Fibroblast of lung (primary cell): ENCODE measurements at regions not wholly inside any gene's neighbourhood (a gene's known extent, or its start where the extent isn't known, plus 50 kb on each side); places are given as distances from the start of the nearest gene placed in this dataset.

ENCODE experiments used
- DNase-seq, 2 donors: peaks; one replicate each; pipeline versions ENCODE4 v3.0.0 to v3.0.0-alpha.2; 2010; ENCODE audit warnings: low read depth in 2 of 2
- H2AFZ ChIP-seq: 2 replicates; pipeline ENCODE4 v1.5.1; 2012; ENCODE audit warnings: low read length, control low read depth, inconsistent platforms
- H3K27ac ChIP-seq: 2 replicates; pipeline ENCODE4 v1.5.1; 2011; ENCODE audit warnings: low read length, control low read depth; ENCODE audit not compliant: insufficient read depth
- H3K27me3 ChIP-seq: 2 replicates; pipeline ENCODE4 v1.5.1; 2011; ENCODE audit warnings: mild to moderate bottlenecking, low read length; ENCODE audit not compliant: control insufficient read depth, insufficient read depth
- H3K36me3 ChIP-seq: 2 replicates; pipeline ENCODE4 v1.5.1; 2011; ENCODE audit warnings: low read length; ENCODE audit not compliant: control insufficient read depth, insufficient read depth
- H3K4me1 ChIP-seq: 2 replicates; pipeline ENCODE4 v1.5.1; 2011; ENCODE audit warnings: low read length; ENCODE audit not compliant: control insufficient read depth, insufficient read depth; ENCODE audit errors: extremely low read depth
- H3K4me2 ChIP-seq: 2 replicates; pipeline ENCODE4 v1.5.1; 2011; ENCODE audit warnings: low read length, control low read depth; ENCODE audit not compliant: insufficient read depth; ENCODE audit errors: extremely low read depth
- H3K4me3 ChIP-seq, 4 experiments: fragments of 200-600 bp in 1 of 4; sonication (generic) in 1 of 4; replicated peaks in 1 of 4; 2 replicates each; pipeline ENCODE4 v1.5.1; 2011 to 2016; ENCODE audit warnings: low read length in 4 of 4, low read depth in 3 of 4, mild to moderate bottlenecking in 3 of 4, control low read depth in 2 of 4, inconsistent platforms in 1 of 4, mixed read lengths in 1 of 4; ENCODE audit not compliant: insufficient read depth in 1 of 4; ENCODE audit errors: control extremely low read depth in 1 of 4
- H3K79me2 ChIP-seq: 2 replicates; pipeline ENCODE4 v1.5.1; 2012; ENCODE audit warnings: mild to moderate bottlenecking, low read length, inconsistent platforms; ENCODE audit not compliant: control insufficient read depth, insufficient read depth
- H3K9ac ChIP-seq: 2 replicates; pipeline ENCODE4 v1.5.1; 2011; ENCODE audit warnings: mild to moderate bottlenecking, low read length, control low read depth; ENCODE audit not compliant: insufficient read depth
- H3K9me3 ChIP-seq: 2 replicates; pipeline ENCODE4 v1.5.1; 2012; ENCODE audit warnings: low read depth, low read length; ENCODE audit not compliant: control insufficient read depth, insufficient read depth
- H4K20me1 ChIP-seq: 2 replicates; pipeline ENCODE4 v1.5.1; 2011; ENCODE audit warnings: low read length; ENCODE audit not compliant: control insufficient read depth, insufficient read depth; ENCODE audit errors: extremely low read depth
- EZH2 ChIP-seq: IDR thresholded peaks from 2 replicates; pipeline ENCODE4 v1.5.1; 2012; ENCODE audit warnings: low read length, control low read depth, mild to moderate bottlenecking; ENCODE audit errors: missing control alignments
- TF ChIP-seq, protein P1 (sequence below), 2 donors: IDR thresholded peaks in 1 of 2; conservative IDR thresholded peaks in 1 of 2; 1 replicate in 1 of 2; 2 replicates in 1 of 2; pipeline ENCODE4 v1.5.1; 2011 to 2012; ENCODE audit warnings: low read length in 2 of 2, control low read depth in 1 of 2, inconsistent platforms in 1 of 2, low read depth in 1 of 2, mild to moderate bottlenecking in 1 of 2

- TF ChIP-seq, protein P1, sequence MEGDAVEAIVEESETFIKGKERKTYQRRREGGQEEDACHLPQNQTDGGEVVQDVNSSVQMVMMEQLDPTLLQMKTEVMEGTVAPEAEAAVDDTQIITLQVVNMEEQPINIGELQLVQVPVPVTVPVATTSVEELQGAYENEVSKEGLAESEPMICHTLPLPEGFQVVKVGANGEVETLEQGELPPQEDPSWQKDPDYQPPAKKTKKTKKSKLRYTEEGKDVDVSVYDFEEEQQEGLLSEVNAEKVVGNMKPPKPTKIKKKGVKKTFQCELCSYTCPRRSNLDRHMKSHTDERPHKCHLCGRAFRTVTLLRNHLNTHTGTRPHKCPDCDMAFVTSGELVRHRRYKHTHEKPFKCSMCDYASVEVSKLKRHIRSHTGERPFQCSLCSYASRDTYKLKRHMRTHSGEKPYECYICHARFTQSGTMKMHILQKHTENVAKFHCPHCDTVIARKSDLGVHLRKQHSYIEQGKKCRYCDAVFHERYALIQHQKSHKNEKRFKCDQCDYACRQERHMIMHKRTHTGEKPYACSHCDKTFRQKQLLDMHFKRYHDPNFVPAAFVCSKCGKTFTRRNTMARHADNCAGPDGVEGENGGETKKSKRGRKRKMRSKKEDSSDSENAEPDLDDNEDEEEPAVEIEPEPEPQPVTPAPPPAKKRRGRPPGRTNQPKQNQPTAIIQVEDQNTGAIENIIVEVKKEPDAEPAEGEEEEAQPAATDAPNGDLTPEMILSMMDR (conservative IDR thresholded peaks at IDR 0.05 in 1 of 2, IDR thresholded peaks at IDR 0.05 in 1 of 2; ENCODE audit: low read depth in 1 of 2, low read length in 2 of 2), result no peak
- no peak for TF ChIP-seq EZH2
- Histone ChIP-seq H4K20me1 (no peaks in the 10 kb centered on the region), H2AFZ (no peak overlapping the region), H3K27me3 (no peaks in the 10 kb centered on the region), H3K4me1 (no peaks in the 10 kb centered on the region), H3K9me3 (no peaks in the 10 kb centered on the region), H3K36me3 (no peaks in the 10 kb centered on the region), H3K79me2 (no peaks in the 10 kb centered on the region), H3K9ac (no peak overlapping the region), H3K27ac (no peak overlapping the region), H3K4me2 (no peak overlapping the region), H3K4me3 (no peak overlapping the region)
- DNase-seq, result no peak
Observed at GRCh38 chr16:86087896-86088230, 188.9 kb downstream of the IRF8 start.

GRCh38 chr16:86088287-86088686 is 189.3 kb downstream of the IRF8 start:
- no peak overlapping the region for H3K4me2 ChIP-seq

GRCh38 chr16:86088816-86089215 is 189.9 kb downstream of the IRF8 start:
- no peak for DNase-seq
- H3K27me3 ChIP-seq, result no peaks in the 10 kb centered on the region
- H3K4me2 ChIP-seq, result no peak overlapping the region
- no peaks in the 10 kb centered on the region for H3K4me1 ChIP-seq
- H3K36me3 ChIP-seq, result no peaks in the 10 kb centered on the region
- H3K27ac ChIP-seq, result no peak overlapping the region
- TF ChIP-seq, protein P1 (conservative IDR thresholded peaks at IDR 0.05 in 1 of 2, IDR thresholded peaks at IDR 0.05 in 1 of 2; ENCODE audit: low read depth in 1 of 2, low read length in 2 of 2), result no peak
- no peak for TF ChIP-seq EZH2
- H4K20me1 ChIP-seq, result no peaks in the 10 kb centered on the region
- no peaks in the 10 kb centered on the region for H3K9me3 ChIP-seq
- no peak overlapping the region for H2AFZ ChIP-seq
- no peaks in the 10 kb centered on the region for H3K79me2 ChIP-seq
- no peak overlapping the region for H3K4me3 ChIP-seq
- no peak overlapping the region for H3K9ac ChIP-seq

More at GRCh38 chr16:86088287-86088686, 189.3 kb downstream of the IRF8 start:
- Histone ChIP-seq H3K27ac (no peak overlapping the region), H3K9me3 (no peaks in the 10 kb centered on the region), H3K36me3 (no peaks in the 10 kb centered on the region), H4K20me1 (no peaks in the 10 kb centered on the region), H3K4me3 (no peak overlapping the region), H3K79me2 (no peaks in the 10 kb centered on the region), H3K27me3 (no peaks in the 10 kb centered on the region), H3K9ac (no peak overlapping the region), H3K4me1 (no peaks in the 10 kb centered on the region), H2AFZ (no peak overlapping the region)
- no peak for DNase-seq
- TF ChIP-seq EZH2, result no peak
- TF ChIP-seq, protein P1 (conservative IDR thresholded peaks at IDR 0.05 in 1 of 2, IDR thresholded peaks at IDR 0.05 in 1 of 2; ENCODE audit: low read depth in 1 of 2, low read length in 2 of 2), result no peak
